Endothelial cell of umbilical vein (primary cell): ENCODE measurements at regions not wholly inside any gene's neighbourhood (a gene's known extent, or its start where the extent isn't known, plus 50 kb on each side); places are given as distances from the start of the nearest gene placed in this dataset.

Source experiments
- BruUV-seq: library from RNA; stranded (reverse); fragments of 400-500 nt; replicated peaks from 2 replicates; lab custom pipeline; 2021; lab: Mats Ljungman, UMichigan
- CTCF ChIA-PET: fragments of 300-600, 350-600 bp; sonication (Branson Sonifier 250); formaldehyde crosslinking; loops from one replicate; lab custom pipeline; 2021; ENCODE audit warnings: antibody characterized with exemption, inconsistent platforms; lab: Charles Lee
- POLR2A ChIA-PET: fragments of 300-600, 350-600 bp; sonication (Branson Sonifier 250); formaldehyde crosslinking; loops from one replicate; lab custom pipeline; 2021; ENCODE audit warnings: antibody characterized with exemption, inconsistent platforms; lab: Charles Lee
- DNase-seq: peaks from one replicate; pipeline ENCODE4 v3.0.0-alpha.2; 2011; ENCODE audit warnings: low read depth, low spot score
- FAIRE-seq: peaks from 2 replicates; lab custom pipeline; 2011; peaks lifted over from hg19 to GRCh38; lab: Jason Lieb, UNC
- H2AFZ ChIP-seq: 2 replicates; pipeline ENCODE4 v1.6.0; 2012; ENCODE audit warnings: low read depth, low read length, control low read depth, inconsistent platforms
- H3K27ac ChIP-seq: 2 replicates; pipeline ENCODE4 v1.5.1; 2011; ENCODE audit warnings: low read depth, mild to moderate bottlenecking, control low read depth, low read length, moderate library complexity; ENCODE audit not compliant: insufficient read depth
- H3K27me3 ChIP-seq, 2 experiments: 2 replicates each; pipeline versions ENCODE4 v1.6.0 to v1.6.1; 2011; ENCODE audit warnings: low read length in 2 of 2, mixed read lengths in 1 of 2; ENCODE audit not compliant: control insufficient read depth in 2 of 2, insufficient read depth in 2 of 2
- H3K36me3 ChIP-seq, 2 experiments: 2 replicates in 1 of 2; 3 replicates in 1 of 2; pipeline ENCODE4 v1.5.1; 2011; ENCODE audit warnings: low read length in 2 of 2, mild to moderate bottlenecking in 1 of 2, moderate library complexity in 1 of 2; ENCODE audit not compliant: control insufficient read depth in 2 of 2, insufficient read depth in 2 of 2; ENCODE audit errors: extremely low read depth in 1 of 2
- H3K4me1 ChIP-seq: 3 replicates; pipeline ENCODE4 v1.5.1; 2011; ENCODE audit warnings: mild to moderate bottlenecking, low read length; ENCODE audit not compliant: control insufficient read depth, insufficient read depth; ENCODE audit errors: extremely low read depth
- H3K4me2 ChIP-seq: 2 replicates; pipeline ENCODE4 v1.6.1; 2011; ENCODE audit warnings: low read length, control low read depth, mixed read lengths; ENCODE audit not compliant: insufficient read depth
- H3K4me3 ChIP-seq, 3 experiments: fragments of 200-600 bp in 1 of 3; sonication (generic), shearing (Covaris generic) in 1 of 3; replicated peaks in 1 of 3; 2 replicates each; pipeline ENCODE4 v1.5.1; 2011 to 2016; ENCODE audit warnings: control low read depth in 3 of 3, low read length in 3 of 3, mild to moderate bottlenecking in 2 of 3, inconsistent platforms in 1 of 3, low read depth in 1 of 3, moderate library complexity in 1 of 3; ENCODE audit not compliant: insufficient read depth in 1 of 3
- H3K79me2 ChIP-seq: 2 replicates; pipeline ENCODE4 v1.6.0; 2012; ENCODE audit warnings: low read length, inconsistent platforms; ENCODE audit not compliant: control insufficient read depth, insufficient read depth
- H3K9ac ChIP-seq: replicated peaks from 2 replicates; pipeline ENCODE3; 2011; ENCODE audit warnings: low read length, control low read depth; ENCODE audit not compliant: insufficient read depth; ENCODE audit errors: extremely low read depth
- H3K9me1 ChIP-seq: replicated peaks from 3 replicates; pipeline ENCODE4 v1.6.0; 2011; ENCODE audit warnings: mild to moderate bottlenecking, low read length; ENCODE audit not compliant: control insufficient read depth, insufficient read depth; ENCODE audit errors: extremely low read depth
- H3K9me3 ChIP-seq: replicated peaks from 2 replicates; pipeline ENCODE4 v1.5.1; 2012; ENCODE audit warnings: low read length, inconsistent platforms; ENCODE audit not compliant: control insufficient read depth, insufficient read depth
- H4K20me1 ChIP-seq: replicated peaks from 2 replicates; pipeline ENCODE3; 2011; ENCODE audit warnings: mild to moderate bottlenecking, low read length; ENCODE audit not compliant: control insufficient read depth, insufficient read depth; ENCODE audit errors: extremely low read depth
- CTCF ChIP-seq, 2 donors: IDR thresholded peaks; 1 replicate in 1 of 2; 2 replicates in 1 of 2; pipeline ENCODE4 v1.5.1; 2011; ENCODE audit warnings: low read length in 2 of 2, mild to moderate bottlenecking in 2 of 2, moderate library complexity in 2 of 2, control low read depth in 1 of 2, inconsistent platforms in 1 of 2, low read depth in 1 of 2; ENCODE audit not compliant: insufficient read depth in 1 of 2; ENCODE audit errors: extremely low read depth in 1 of 2
- EZH2 ChIP-seq: IDR thresholded peaks from 2 replicates; pipeline ENCODE4 v1.6.1; 2012; ENCODE audit warnings: borderline replicate concordance, low read depth, mild to moderate bottlenecking, moderate library complexity, low read length, inconsistent platforms; ENCODE audit not compliant: severe bottlenecking
- FOS ChIP-seq: IDR thresholded peaks from 2 replicates; pipeline ENCODE4 v1.6.1; 2011; ENCODE audit warnings: mild to moderate bottlenecking, low read length, moderate library complexity, borderline replicate concordance; ENCODE audit not compliant: insufficient read depth
- GATA2 ChIP-seq: IDR thresholded peaks from 2 replicates; pipeline ENCODE4 v1.7.0; 2011; ENCODE audit warnings: low read depth, mild to moderate bottlenecking, moderate library complexity, mixed read lengths, low read length; ENCODE audit not compliant: insufficient read length, insufficient read depth
- JUN ChIP-seq: IDR thresholded peaks from 2 replicates; pipeline ENCODE4 v1.6.1; 2011; ENCODE audit warnings: borderline replicate concordance, low read depth; ENCODE audit not compliant: insufficient read length, insufficient read depth
- MAX ChIP-seq: IDR thresholded peaks from 2 replicates; pipeline ENCODE4 v1.6.1; 2011; ENCODE audit not compliant: insufficient read depth, insufficient read length
- MYC ChIP-seq: IDR thresholded peaks from one replicate; pipeline ENCODE4 v1.6.1; 2011; ENCODE audit warnings: mild to moderate bottlenecking, low read depth, low read length
- POLR2A ChIP-seq: IDR thresholded peaks from 2 replicates; pipeline ENCODE4 v1.6.1; 2012; ENCODE audit warnings: low read depth, mild to moderate bottlenecking, control low read depth, low read length
- POLR2AphosphoS5 ChIP-seq: IDR thresholded peaks from 2 replicates; pipeline ENCODE4 v1.6.1; 2012; ENCODE audit warnings: low read depth, mild to moderate bottlenecking, control low read depth, low read length, moderate library complexity; ENCODE audit not compliant: insufficient read depth
- dilution Hi-C: fragments of 300-500 bp; cut with MboI; formaldehyde crosslinking; loops from one replicate; pipeline ENCODE4 v1.15.0; 2019; ENCODE audit warnings: low sequenced_read_pairs; ENCODE audit not compliant: extremely low pct_ligation_motif_present
- intact Hi-C: fragments of 100-400 bp; cut with micrococcal nuclease; formaldehyde crosslinking; loops from one replicate; pipeline ENCODE4 v1.10.0; 2022

GRCh38 chr2:4151521-4151920, 448.1 kb downstream of the DCDC2C start:
- no peaks in the 10 kb centered on the region for H4K20me1 ChIP-seq
- POLR2A ChIA-PET, result no interaction called here
- no peak overlapping the region for H3K9ac ChIP-seq

More at GRCh38 chr2:4151521-4151920, 448.1 kb downstream of the DCDC2C start:
- Histone ChIP-seq H3K36me3 (no peaks in the 10 kb centered on the region), H3K9me3 (no peaks in the 10 kb centered on the region), H3K4me3 (no peak overlapping the region), H3K79me2 (no peaks in the 10 kb centered on the region), H3K4me2 (no peak overlapping the region), H3K27ac (no peak overlapping the region), H3K27me3 (no peaks in the 10 kb centered on the region), H3K4me1 (no peaks in the 10 kb centered on the region), H3K9me1 (no peaks in the 10 kb centered on the region), H2AFZ (no peak overlapping the region)
- intact Hi-C loops, result no loop called here
- dilution Hi-C loops, result no loop called here
- TF ChIP-seq GATA2 (no peak), EZH2 (no peak), MYC (no peak), JUN (no peak), POLR2A (no peak), POLR2AphosphoS5 (no peak), MAX (no peak), FOS (no peak), CTCF (IDR thresholded peaks at IDR 0.05; ENCODE audit: extremely low read depth in 1 of 2, insufficient read depth in 1 of 2, low read depth in 1 of 2, low read length in 2 of 2) (no peak)
- CTCF ChIA-PET, result no interaction called here
- BruUV-seq, result no TSS peak
- FAIRE-seq (no peak), DNase-seq (no peak)
